Hepatocyte (in vitro differentiated cells): ENCODE measurements at regions not wholly inside any gene's neighbourhood (a gene's known extent, or its start where the extent isn't known, plus 50 kb on each side); places are given as distances from the start of the nearest gene placed in this dataset.
"Not testable (repeated sequence)": the region's sequence is repeated elsewhere in the genome, so short reads cannot be mapped to it uniquely, and the experiment has no call there.

ENCODE experiments used
- DNase-seq: peaks from one replicate; pipeline ENCODE4 v3.0.0-alpha.2; 2016; ENCODE audit warnings: low spot score
- H2AFZ ChIP-seq: fragments of 200-600 bp; sonication (generic); 2 replicates; pipeline ENCODE4 v1.6.0; 2016; ENCODE audit warnings: antibody characterized with exemption, mild to moderate bottlenecking
- H3K27ac ChIP-seq: fragments of 200-600 bp; sonication (generic); 2 replicates; pipeline ENCODE4 v1.5.1; 2016; ENCODE audit warnings: mild to moderate bottlenecking
- H3K27me3 ChIP-seq: fragments of 200-600 bp; sonication (generic); 2 replicates; pipeline ENCODE4 v1.6.1; 2016
- H3K36me3 ChIP-seq: fragments of 200-600 bp; sonication (generic); replicated peaks from 2 replicates; pipeline ENCODE4 v1.5.1; 2016; ENCODE audit warnings: low read depth; ENCODE audit not compliant: insufficient read depth
- H3K4me1 ChIP-seq: fragments of 200-600 bp; sonication (generic); 2 replicates; pipeline ENCODE4 v1.5.1; 2016; ENCODE audit warnings: mild to moderate bottlenecking, moderate library complexity; ENCODE audit not compliant: insufficient read depth
- H3K4me2 ChIP-seq: fragments of 200-600 bp; sonication (generic); 2 replicates; pipeline ENCODE4 v1.6.0; 2016
- H3K4me3 ChIP-seq: fragments of 200-600 bp; sonication (generic); 2 replicates; pipeline ENCODE4 v1.5.1; 2016; ENCODE audit warnings: mild to moderate bottlenecking
- H3K79me2 ChIP-seq: fragments of 200-600 bp; sonication (generic); 2 replicates; pipeline ENCODE4 v1.6.0; 2017; ENCODE audit warnings: mild to moderate bottlenecking
- H3K9me2 ChIP-seq: fragments of 200-600 bp; sonication (generic); replicated peaks from 2 replicates; pipeline ENCODE4 v1.6.0; 2017; ENCODE audit warnings: mild to moderate bottlenecking; ENCODE audit not compliant: insufficient read depth
- H3K9me3 ChIP-seq: fragments of 200-600 bp; sonication (generic); 2 replicates; pipeline ENCODE4 v1.5.1; 2016; ENCODE audit warnings: low read depth, mild to moderate bottlenecking
- H4K20me1 ChIP-seq: fragments of 200-600 bp; sonication (generic); 2 replicates; pipeline ENCODE4 v1.6.0; 2016; ENCODE audit warnings: mild to moderate bottlenecking; ENCODE audit not compliant: insufficient read depth, poor library complexity, severe bottlenecking
- EZH2 ChIP-seq: fragments of 200-600 bp; sonication (generic); IDR thresholded peaks from 2 replicates; pipeline ENCODE4 v1.6.1; 2016; ENCODE audit warnings: antibody characterized with exemption, mild to moderate bottlenecking, borderline replicate concordance
- EZH2phosphoT487 ChIP-seq: fragments of 200-600 bp; sonication (generic); IDR thresholded peaks from one replicate; pipeline ENCODE4 v1.6.1; 2018; ENCODE audit warnings: antibody characterized with exemption, mild to moderate bottlenecking, low read depth, moderate library complexity; ENCODE audit not compliant: unreplicated experiment, severe bottlenecking
- WGBS: methylation state at CpG from one replicate; pipeline ENCODE4 v1.1.6; 2016; ENCODE audit warnings: low lambda C conversion rate; ENCODE audit errors: missing lambda C conversion rate; 5-methylcytosine and 5-hydroxymethylcytosine counted together
- TF ChIP-seq, protein P1 (sequence below): fragments of 200-600 bp; sonication (generic); IDR thresholded peaks from 2 replicates; pipeline ENCODE4 v1.5.1; 2016; ENCODE audit warnings: antibody characterized with exemption, mild to moderate bottlenecking; ENCODE audit not compliant: poor library complexity

GRCh38 chr9:120306561-120306960, 273.4 kb downstream of the CDK5RAP2 start:
- Histone ChIP-seq H3K79me2 (no peaks in the 10 kb centered on the region), H3K27me3 (no peaks in the 10 kb centered on the region), H3K36me3 (no peaks in the 10 kb centered on the region), H3K27ac (no peak overlapping the region), H3K9me2 (no peaks in the 10 kb centered on the region), H3K4me2 (no peak overlapping the region), H3K9me3 (no peaks in the 10 kb centered on the region), H4K20me1 (no peaks in the 10 kb centered on the region), H2AFZ (no peak overlapping the region), H3K4me1 (no peaks in the 10 kb centered on the region), H3K4me3 (no peak overlapping the region)
- TF ChIP-seq, protein P1, sequence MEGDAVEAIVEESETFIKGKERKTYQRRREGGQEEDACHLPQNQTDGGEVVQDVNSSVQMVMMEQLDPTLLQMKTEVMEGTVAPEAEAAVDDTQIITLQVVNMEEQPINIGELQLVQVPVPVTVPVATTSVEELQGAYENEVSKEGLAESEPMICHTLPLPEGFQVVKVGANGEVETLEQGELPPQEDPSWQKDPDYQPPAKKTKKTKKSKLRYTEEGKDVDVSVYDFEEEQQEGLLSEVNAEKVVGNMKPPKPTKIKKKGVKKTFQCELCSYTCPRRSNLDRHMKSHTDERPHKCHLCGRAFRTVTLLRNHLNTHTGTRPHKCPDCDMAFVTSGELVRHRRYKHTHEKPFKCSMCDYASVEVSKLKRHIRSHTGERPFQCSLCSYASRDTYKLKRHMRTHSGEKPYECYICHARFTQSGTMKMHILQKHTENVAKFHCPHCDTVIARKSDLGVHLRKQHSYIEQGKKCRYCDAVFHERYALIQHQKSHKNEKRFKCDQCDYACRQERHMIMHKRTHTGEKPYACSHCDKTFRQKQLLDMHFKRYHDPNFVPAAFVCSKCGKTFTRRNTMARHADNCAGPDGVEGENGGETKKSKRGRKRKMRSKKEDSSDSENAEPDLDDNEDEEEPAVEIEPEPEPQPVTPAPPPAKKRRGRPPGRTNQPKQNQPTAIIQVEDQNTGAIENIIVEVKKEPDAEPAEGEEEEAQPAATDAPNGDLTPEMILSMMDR = no peak
- TF ChIP-seq EZH2 (no peak), EZH2phosphoT487 (no peak)
- DNase-seq = no peak
- WGBS = 93% methylated on average over 3 of the region's 3 CpGs

GRCh38 chr9:120306088-120306487, 273.9 kb downstream of the CDK5RAP2 start:
- TF ChIP-seq, protein P1 = no peak
- TF ChIP-seq EZH2 = no peak
- no peak for TF ChIP-seq EZH2phosphoT487
- Histone ChIP-seq H3K27me3 (no peaks in the 10 kb centered on the region), H3K4me3 (no peak overlapping the region), H3K36me3 (no peaks in the 10 kb centered on the region), H3K27ac (no peak overlapping the region), H4K20me1 (no peaks in the 10 kb centered on the region), H3K4me1 (no peaks in the 10 kb centered on the region), H3K79me2 (no peaks in the 10 kb centered on the region), H3K4me2 (no peak overlapping the region), H3K9me2 (no peaks in the 10 kb centered on the region), H2AFZ (no peak overlapping the region), H3K9me3 (no peaks in the 10 kb centered on the region)
- 75% methylated on average over 3 of the region's 3 CpGs for WGBS
- no peak for DNase-seq

DNA sequence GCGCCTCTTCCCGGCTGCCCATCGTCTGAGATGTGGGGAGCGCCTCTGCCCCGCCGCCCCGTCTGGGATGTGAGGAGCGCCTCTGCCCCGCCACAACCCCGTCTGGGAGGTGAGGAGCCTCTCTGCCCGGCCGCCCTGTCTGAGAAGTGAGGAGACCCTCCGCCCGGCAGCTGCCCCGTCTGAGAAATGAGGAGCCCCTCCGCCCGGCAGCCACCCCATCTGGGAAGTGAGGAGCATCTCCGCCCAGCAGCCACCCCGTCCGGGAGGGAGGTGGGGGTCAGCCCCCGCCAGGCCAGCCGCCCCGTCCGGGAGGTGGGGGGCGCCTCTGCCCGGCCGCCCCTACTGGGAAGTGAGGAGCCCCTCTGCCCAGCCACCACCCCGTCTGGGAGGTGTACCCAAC, 275.1 kb downstream of the CDK5RAP2 start:
- not testable (repeated sequence) for H3K36me3 ChIP-seq, H3K27ac ChIP-seq, H4K20me1 ChIP-seq, H3K9me2 ChIP-seq, H2AFZ ChIP-seq, H3K4me1 ChIP-seq, DNase-seq, H3K9me3 ChIP-seq, H3K27me3 ChIP-seq, H3K4me3 ChIP-seq, H3K79me2 ChIP-seq, H3K4me2 ChIP-seq
- WGBS = 87% methylated on average over 6 of the region's 28 CpGs

DNA sequence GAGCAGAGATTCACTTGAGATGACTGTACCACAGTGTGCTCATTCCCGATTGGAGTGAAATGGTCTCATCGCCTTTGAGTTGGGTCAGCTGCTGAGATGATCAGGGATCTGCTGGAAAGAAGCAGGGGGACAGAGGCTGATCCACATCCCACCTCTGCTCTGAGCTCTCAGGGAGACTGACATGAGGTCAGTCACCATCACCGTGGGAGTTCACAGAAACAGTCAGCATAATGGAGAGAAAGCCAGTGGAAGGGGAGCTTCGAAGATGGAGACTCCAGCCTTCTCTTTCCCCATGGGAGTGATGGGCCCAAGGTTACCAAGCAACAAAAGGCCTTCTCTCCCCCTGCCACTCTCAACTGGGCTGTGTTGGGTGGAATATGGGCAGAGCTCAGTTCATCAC, 276.4 kb downstream of the CDK5RAP2 start:
- WGBS = 96% methylated on average over 4 of the region's 4 CpGs

More for the DNA sequence above, 276.4 kb downstream of the CDK5RAP2 start:
- Histone ChIP-seq H2AFZ (no peak overlapping the region), H4K20me1 (no peaks in the 10 kb centered on the region), H3K79me2 (no peaks in the 10 kb centered on the region), H3K4me1 (no peaks in the 10 kb centered on the region), H3K9me2 (no peaks in the 10 kb centered on the region), H3K4me3 (no peak overlapping the region), H3K27ac (no peak overlapping the region), H3K27me3 (no peaks in the 10 kb centered on the region), H3K36me3 (no peaks in the 10 kb centered on the region), H3K9me3 (no peaks in the 10 kb centered on the region), H3K4me2 (no peak overlapping the region)
- no peak for TF ChIP-seq EZH2phosphoT487
- TF ChIP-seq, protein P1 = no peak
- no peak for TF ChIP-seq EZH2
- DNase-seq = no peak
